GM12874 (cell line): ENCODE measurements at regions not wholly inside any gene's neighbourhood (a gene's known extent, or its start where the extent isn't known, plus 50 kb on each side); places are given as distances from the start of the nearest gene placed in this dataset.

Experiments used
- TF ChIP-seq, protein P1 (sequence below): IDR thresholded peaks from 2 replicates; pipeline ENCODE4 v1.5.1; 2011; ENCODE audit warnings: low read depth, mild to moderate bottlenecking, control low read depth, low read length, moderate library complexity; ENCODE audit not compliant: insufficient read depth

DNA sequence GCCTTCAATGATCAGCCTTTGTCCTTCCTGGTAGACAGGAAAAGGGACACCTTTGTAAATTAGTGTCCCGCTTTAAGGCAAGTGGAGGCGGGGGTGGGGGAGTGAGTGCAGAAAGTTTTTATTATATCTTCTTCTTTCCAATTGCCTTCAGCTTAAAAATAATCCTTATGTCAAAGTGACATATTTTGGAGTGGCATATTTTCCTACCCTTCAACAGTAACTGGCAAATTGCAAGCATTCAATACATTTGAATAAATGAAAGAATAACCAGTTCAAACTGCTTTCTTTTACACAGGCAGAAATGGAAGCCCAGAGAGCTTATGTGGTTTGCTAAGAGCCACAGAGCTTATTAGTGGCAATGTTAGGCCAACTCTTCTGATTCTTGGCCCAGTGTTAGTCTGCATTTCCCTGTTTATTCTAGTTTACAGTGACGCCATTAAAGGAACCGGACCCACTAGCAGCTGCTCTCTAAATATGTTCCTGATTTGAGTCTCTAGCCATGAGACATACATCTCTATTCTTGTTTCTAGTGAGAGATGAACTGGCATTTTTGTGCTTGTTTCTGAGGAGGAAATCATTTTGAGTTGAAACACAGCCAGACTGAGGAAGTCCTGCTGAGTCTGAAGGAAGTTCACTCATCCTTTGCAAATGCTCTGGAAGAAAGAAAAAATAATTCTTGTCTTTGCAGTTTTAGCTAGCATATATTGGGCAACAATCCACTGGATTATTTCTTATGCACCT lies 468.7 kb downstream of the NOVA1 start:
- TF ChIP-seq, protein P1, sequence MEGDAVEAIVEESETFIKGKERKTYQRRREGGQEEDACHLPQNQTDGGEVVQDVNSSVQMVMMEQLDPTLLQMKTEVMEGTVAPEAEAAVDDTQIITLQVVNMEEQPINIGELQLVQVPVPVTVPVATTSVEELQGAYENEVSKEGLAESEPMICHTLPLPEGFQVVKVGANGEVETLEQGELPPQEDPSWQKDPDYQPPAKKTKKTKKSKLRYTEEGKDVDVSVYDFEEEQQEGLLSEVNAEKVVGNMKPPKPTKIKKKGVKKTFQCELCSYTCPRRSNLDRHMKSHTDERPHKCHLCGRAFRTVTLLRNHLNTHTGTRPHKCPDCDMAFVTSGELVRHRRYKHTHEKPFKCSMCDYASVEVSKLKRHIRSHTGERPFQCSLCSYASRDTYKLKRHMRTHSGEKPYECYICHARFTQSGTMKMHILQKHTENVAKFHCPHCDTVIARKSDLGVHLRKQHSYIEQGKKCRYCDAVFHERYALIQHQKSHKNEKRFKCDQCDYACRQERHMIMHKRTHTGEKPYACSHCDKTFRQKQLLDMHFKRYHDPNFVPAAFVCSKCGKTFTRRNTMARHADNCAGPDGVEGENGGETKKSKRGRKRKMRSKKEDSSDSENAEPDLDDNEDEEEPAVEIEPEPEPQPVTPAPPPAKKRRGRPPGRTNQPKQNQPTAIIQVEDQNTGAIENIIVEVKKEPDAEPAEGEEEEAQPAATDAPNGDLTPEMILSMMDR, result no peak

DNA sequence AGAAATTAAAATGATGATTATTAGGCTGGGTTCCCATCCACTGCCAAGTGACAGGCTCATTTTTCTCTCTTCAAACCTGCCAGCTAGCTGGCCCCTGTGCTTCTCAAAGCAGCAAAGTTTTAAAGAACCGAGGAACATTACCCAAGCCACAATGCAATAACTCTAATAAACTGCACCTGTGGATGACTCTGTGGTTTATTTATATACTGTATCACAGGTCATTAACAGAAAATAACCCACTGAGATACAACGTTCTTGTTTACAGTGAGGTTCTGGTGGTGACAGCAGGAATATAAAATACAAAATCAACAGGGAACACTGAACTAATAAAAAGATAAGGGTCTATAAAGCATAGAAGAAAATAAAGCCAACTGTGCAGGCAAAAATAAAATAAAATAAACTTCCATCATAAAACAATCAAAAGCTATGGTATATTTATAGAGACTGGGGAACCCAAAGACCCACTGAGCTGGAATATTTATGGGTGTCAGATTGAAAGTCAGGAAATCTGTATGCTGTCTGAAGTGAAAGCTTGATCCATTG lies 472.9 kb downstream of the NOVA1 start:
- TF ChIP-seq, protein P1, result no peak

GRCh38 chr14:26123459-26123858 lies 474.4 kb downstream of the NOVA1 start:
- TF ChIP-seq, protein P1, result no peak

DNA sequence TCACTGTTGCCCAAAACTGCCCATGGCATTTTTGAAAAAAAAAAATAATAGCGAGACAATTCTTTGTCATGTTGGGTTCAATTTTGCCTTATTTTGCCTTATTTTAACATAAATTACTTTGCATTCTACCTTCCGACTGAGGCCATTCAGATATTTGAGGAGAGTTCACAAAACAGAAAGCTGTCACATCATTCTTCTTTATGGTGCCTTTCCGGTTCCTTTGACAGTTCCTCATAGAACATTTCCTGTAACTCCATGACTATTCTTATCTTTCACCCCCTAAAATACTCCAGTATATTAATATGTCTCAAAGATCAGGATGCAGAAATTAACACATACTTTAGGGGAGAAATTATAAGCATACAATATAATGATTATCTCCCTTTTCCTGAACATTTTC lies 476.7 kb downstream of the NOVA1 start:
- TF ChIP-seq, protein P1, result no peak

GRCh38 chr14:26113911-26114640 lies 483.8 kb downstream of the NOVA1 start:
- TF ChIP-seq, protein P1, result no peak

GRCh38 chr14:26104717-26105116 lies 493.1 kb downstream of the NOVA1 start:
- TF ChIP-seq, protein P1, result no peak

- TF ChIP-seq, protein P1, result no peak
Measured at GRCh38 chr14:26097852-26098251, 500.0 kb downstream of the NOVA1 start.
